ENCODE measurements at regions not wholly inside any gene's neighbourhood (a gene's known extent, or its start where the extent isn't known, plus 50 kb on each side); places are given as distances from the start of the nearest gene placed in this dataset.
"Not testable (repeated sequence)": the region's sequence is repeated elsewhere in the genome, so short reads cannot be mapped to it uniquely, and the experiment has no call there.

- no peak overlapping the region for H3K4me3 Mint-ChIP-seq
- no peaks in the 10 kb centered on the region for H3K36me3 Mint-ChIP-seq (ENCODE audit: low read depth)
- no peaks in the 10 kb centered on the region for H3K27me3 Mint-ChIP-seq
Observed at GRCh38 chr7:65503434-65504152, 129.9 kb downstream of the ZNF92 start.

GRCh38 chr7:65504504-65505319, 131.1 kb downstream of the ZNF92 start:
- H3K4me3 Mint-ChIP-seq, H3K9me3 Mint-ChIP-seq: not testable (repeated sequence)

More at GRCh38 chr7:65503434-65504152, 129.9 kb downstream of the ZNF92 start:
- Mint-ChIP-seq H3K4me1 (no peaks in the 10 kb centered on the region), H3K9me3 (peaks cover 3% of the 10 kb centered on the region), H3K27ac (no peak overlapping the region)
- intact Hi-C loops (cut with micrococcal nuclease), result no loop called here
- no peak for DNase-seq

GRCh38 chr7:65505320-65505633, 131.6 kb downstream of the ZNF92 start:
- intact Hi-C loops (cut with micrococcal nuclease); H3K4me3 Mint-ChIP-seq: not testable (repeated sequence)

More at GRCh38 chr7:65504504-65505319, 131.1 kb downstream of the ZNF92 start:
- H3K4me1 Mint-ChIP-seq; intact Hi-C loops (cut with micrococcal nuclease); H3K27ac Mint-ChIP-seq; DNase-seq; H3K27me3 Mint-ChIP-seq; H3K36me3 Mint-ChIP-seq (ENCODE audit: low read depth): not testable (repeated sequence)

GRCh38 chr7:65508581-65509367, 135.1 kb downstream of the ZNF92 start:
- H3K27ac Mint-ChIP-seq; H3K36me3 Mint-ChIP-seq (ENCODE audit: low read depth); H3K9me3 Mint-ChIP-seq; DNase-seq; intact Hi-C loops (cut with micrococcal nuclease); H3K4me1 Mint-ChIP-seq: not testable (repeated sequence)
- H3K27me3 Mint-ChIP-seq, result peaks cover 20% of the 10 kb centered on the region
- peak overlapping the region; percentile 41 for H3K4me3 Mint-ChIP-seq

More at GRCh38 chr7:65505320-65505633, 131.6 kb downstream of the ZNF92 start:
- H3K4me1 Mint-ChIP-seq; H3K36me3 Mint-ChIP-seq (ENCODE audit: low read depth); H3K27ac Mint-ChIP-seq; H3K27me3 Mint-ChIP-seq; DNase-seq; H3K9me3 Mint-ChIP-seq: not testable (repeated sequence)

- peaks cover under 1% of the 10 kb centered on the region for H3K9me3 Mint-ChIP-seq
- peaks cover 3% of the 10 kb centered on the region for H3K36me3 Mint-ChIP-seq (ENCODE audit: low read depth)
- DNase-seq, result peak; percentile 55
- peaks cover 20% of the 10 kb centered on the region for H3K27me3 Mint-ChIP-seq
- H3K27ac Mint-ChIP-seq, result peak overlapping the region; percentile 19
- H3K4me1 Mint-ChIP-seq, result no peaks in the 10 kb centered on the region
- peak overlapping the region; percentile 71 for H3K4me3 Mint-ChIP-seq
- intact Hi-C loops (cut with micrococcal nuclease), result no loop called here
Observed at GRCh38 chr7:65509368-65510186, 135.9 kb downstream of the ZNF92 start.

GRCh38 chr7:65510187-65510538, 136.5 kb downstream of the ZNF92 start:
- H3K27ac Mint-ChIP-seq, result peak overlapping the region; percentile 19
- H3K36me3 Mint-ChIP-seq (ENCODE audit: low read depth); DNase-seq; intact Hi-C loops (cut with micrococcal nuclease); H3K9me3 Mint-ChIP-seq; H3K4me1 Mint-ChIP-seq: not testable (repeated sequence)
- H3K27me3 Mint-ChIP-seq, result peaks cover 23% of the 10 kb centered on the region
- peak overlapping the region; percentile 71 for H3K4me3 Mint-ChIP-seq

- intact Hi-C loops (cut with micrococcal nuclease); H3K4me3 Mint-ChIP-seq; DNase-seq; H3K27me3 Mint-ChIP-seq; H3K9me3 Mint-ChIP-seq; H3K27ac Mint-ChIP-seq; H3K4me1 Mint-ChIP-seq; H3K36me3 Mint-ChIP-seq (ENCODE audit: low read depth): not testable (repeated sequence)
Observed at GRCh38 chr7:65519751-65520150, 146.1 kb downstream of the ZNF92 start.

- H3K27ac Mint-ChIP-seq; H3K4me3 Mint-ChIP-seq; H3K36me3 Mint-ChIP-seq (ENCODE audit: low read depth); intact Hi-C loops (cut with micrococcal nuclease); H3K27me3 Mint-ChIP-seq; H3K4me1 Mint-ChIP-seq; H3K9me3 Mint-ChIP-seq; DNase-seq: not testable (repeated sequence)
Observed at GRCh38 chr7:65545465-65546161, 172.0 kb downstream of the ZNF92 start.

- H3K36me3 Mint-ChIP-seq (ENCODE audit: low read depth); H3K9me3 Mint-ChIP-seq; H3K27ac Mint-ChIP-seq; H3K4me1 Mint-ChIP-seq; H3K27me3 Mint-ChIP-seq; H3K4me3 Mint-ChIP-seq; DNase-seq; intact Hi-C loops (cut with micrococcal nuclease): not testable (repeated sequence)
Observed at GRCh38 chr7:65549589-65550443, 176.2 kb downstream of the ZNF92 start.

- H3K36me3 Mint-ChIP-seq (ENCODE audit: low read depth); DNase-seq; H3K4me1 Mint-ChIP-seq; intact Hi-C loops (cut with micrococcal nuclease); H3K9me3 Mint-ChIP-seq; H3K27me3 Mint-ChIP-seq; H3K27ac Mint-ChIP-seq; H3K4me3 Mint-ChIP-seq: not testable (repeated sequence)
Observed at GRCh38 chr7:65550444-65550809, 176.8 kb downstream of the ZNF92 start.

- H3K4me3 Mint-ChIP-seq, result not testable (repeated sequence)
Observed at GRCh38 chr7:65551042-65551441, 177.4 kb downstream of the ZNF92 start.

More at GRCh38 chr7:65551042-65551441, 177.4 kb downstream of the ZNF92 start:
- intact Hi-C loops (cut with micrococcal nuclease); H3K27me3 Mint-ChIP-seq; H3K36me3 Mint-ChIP-seq (ENCODE audit: low read depth); H3K27ac Mint-ChIP-seq; H3K9me3 Mint-ChIP-seq; H3K4me1 Mint-ChIP-seq; DNase-seq: not testable (repeated sequence)
